GM23338 (cell line): ENCODE measurements at regions not wholly inside any gene's neighbourhood (a gene's known extent, or its start where the extent isn't known, plus 50 kb on each side); places are given as distances from the start of the nearest gene placed in this dataset.

ENCODE experiments used
- ATAC-seq: fragments of 200-7000 bp; cut with Tn5 transposase; 3 replicates; pipeline ENCODE4 v1.9.1; 2020
- DNase-seq: peaks from one replicate; pipeline ENCODE4 v3.0.0-alpha.2; 2015; ENCODE audit warnings: low spot score
- H2AFZ ChIP-seq: fragments of 200-600 bp; sonication (generic); 2 replicates; pipeline ENCODE4 v1.8.0; 2016; ENCODE audit warnings: antibody characterized with exemption, mild to moderate bottlenecking, moderate library complexity
- H3F3A ChIP-seq: fragments of 200-600 bp; sonication (generic); replicated peaks from 2 replicates; pipeline ENCODE4 v1.8.0; 2017; ENCODE audit warnings: antibody characterized with exemption, mixed run types, low read depth
- H3K27ac ChIP-seq: fragments of 200-600 bp; sonication (generic); 2 replicates; pipeline ENCODE4 v1.6.1; 2016; ENCODE audit warnings: low read depth
- H3K27me3 ChIP-seq: fragments of 200-600 bp; sonication (generic); 2 replicates; pipeline ENCODE4 v1.8.0; 2016; ENCODE audit warnings: mild to moderate bottlenecking, mixed run types, moderate library complexity; ENCODE audit not compliant: insufficient read depth
- H3K36me3 ChIP-seq: fragments of 200-600 bp; sonication (generic); 2 replicates; pipeline ENCODE4 v1.8.0; 2016; ENCODE audit warnings: mild to moderate bottlenecking; ENCODE audit not compliant: insufficient read depth
- H3K4me1 ChIP-seq: fragments of 200-600 bp; sonication (generic); 2 replicates; pipeline ENCODE4 v1.8.0; 2016; ENCODE audit warnings: mild to moderate bottlenecking, moderate library complexity; ENCODE audit not compliant: insufficient read depth
- H3K4me2 ChIP-seq: fragments of 200-600 bp; sonication (generic); 2 replicates; pipeline ENCODE4 v1.7.1; 2017; ENCODE audit warnings: mixed run types
- H3K4me3 ChIP-seq: fragments of 200-600 bp; sonication (generic); 2 replicates; pipeline ENCODE4 v1.6.1; 2016; ENCODE audit warnings: mixed run types
- H3K79me2 ChIP-seq: fragments of 200-600 bp; sonication (generic); replicated peaks from 2 replicates; pipeline ENCODE4 v1.8.0; 2017; ENCODE audit warnings: mild to moderate bottlenecking; ENCODE audit not compliant: insufficient read depth
- H3K9me2 ChIP-seq: fragments of 200-600 bp; sonication (generic); 2 replicates; pipeline ENCODE4 v1.8.0; 2017; ENCODE audit not compliant: insufficient read depth
- H4K20me1 ChIP-seq: fragments of 200-600 bp; sonication (generic); replicated peaks from 2 replicates; pipeline ENCODE4 v1.8.0; 2017; ENCODE audit warnings: mild to moderate bottlenecking; ENCODE audit not compliant: insufficient read depth
- H3K27ac Mint-ChIP-seq: 2 replicates; pipeline ENCODE4 v1.8.0; 2020; ENCODE audit warnings: inconsistent platforms, mild to moderate bottlenecking, moderate library complexity, mixed read lengths
- H3K27me3 Mint-ChIP-seq: 3 replicates; pipeline ENCODE4 v1.8.0; 2022; ENCODE audit warnings: low read depth, mild to moderate bottlenecking, moderate library complexity, mixed read lengths, inconsistent platforms; ENCODE audit not compliant: insufficient read depth, poor library complexity
- H3K36me3 Mint-ChIP-seq: 3 replicates; pipeline ENCODE4 v1.8.0; 2021; ENCODE audit warnings: low read depth, mild to moderate bottlenecking, inconsistent platforms, moderate library complexity, mixed read lengths
- H3K4me1 Mint-ChIP-seq: 3 replicates; pipeline ENCODE4 v1.8.0; 2020; ENCODE audit warnings: mild to moderate bottlenecking, inconsistent platforms, mixed read lengths
- H3K4me3 Mint-ChIP-seq: 3 replicates; pipeline ENCODE4 v1.8.0; 2021; ENCODE audit warnings: moderate library complexity, mild to moderate bottlenecking, inconsistent platforms, mixed read lengths
- H3K9me3 Mint-ChIP-seq: 3 replicates; pipeline ENCODE4 v1.8.0; 2020; ENCODE audit warnings: moderate library complexity, mild to moderate bottlenecking, inconsistent platforms, mixed read lengths
- EZH2 ChIP-seq: fragments of 200-600 bp; sonication (generic); IDR thresholded peaks from one replicate; pipeline ENCODE4 v1.8.0; 2017; ENCODE audit warnings: antibody characterized with exemption, mild to moderate bottlenecking, low read depth; ENCODE audit not compliant: unreplicated experiment
- EZH2phosphoT487 ChIP-seq: fragments of 200-600 bp; sonication (generic); IDR thresholded peaks from one replicate; pipeline ENCODE4 v1.8.1; 2018; ENCODE audit warnings: antibody characterized with exemption; ENCODE audit not compliant: unreplicated experiment
- JUNB ChIP-seq: IDR thresholded peaks from one replicate; pipeline ENCODE4 v1.6.1; 2016; ENCODE audit warnings: antibody characterized with exemption; ENCODE audit not compliant: unreplicated experiment
- POLR2AphosphoS5 ChIP-seq: IDR thresholded peaks from 2 replicates; pipeline ENCODE4 v1.6.1; 2016; ENCODE audit warnings: antibody characterized with exemption, low read depth
- REST ChIP-seq: IDR thresholded peaks from one replicate; pipeline ENCODE4 v1.6.1; 2018; ENCODE audit warnings: antibody characterized with exemption; ENCODE audit not compliant: unreplicated experiment
- STAT1 ChIP-seq: IDR thresholded peaks from one replicate; pipeline ENCODE4 v1.6.1; 2016; ENCODE audit warnings: antibody characterized with exemption; ENCODE audit not compliant: unreplicated experiment
- ZNF114 ChIP-seq: fragments of 250-450 bp; sonication (Bioruptor Pico); IDR thresholded peaks from 2 replicates; pipeline ENCODE4 v1.5.0; 2020; ENCODE audit warnings: mild to moderate bottlenecking, moderate library complexity
- ZNF331 ChIP-seq: fragments of 250-450 bp; sonication (Bioruptor Pico); IDR thresholded peaks from 2 replicates; pipeline ENCODE4 v1.5.0; 2020; ENCODE audit warnings: low read depth, mild to moderate bottlenecking, moderate library complexity
- ZNF462 ChIP-seq: fragments of 250-450 bp; sonication (Bioruptor Pico); IDR thresholded peaks from 2 replicates; pipeline ENCODE4 v1.5.0; 2020; ENCODE audit warnings: mild to moderate bottlenecking, moderate library complexity

- ATAC-seq: no peak
- no peak overlapping the region for H3K27ac ChIP-seq
- no peaks in the 10 kb centered on the region for H3K4me1 ChIP-seq
- no peaks in the 10 kb centered on the region for H3K36me3 ChIP-seq
- Mint-ChIP-seq H3K9me3 (peaks cover 84% of the 10 kb centered on the region), H3K36me3 (no peaks in the 10 kb centered on the region), H3K4me1 (no peaks in the 10 kb centered on the region), H3K27ac (no peak overlapping the region), H3K4me3 (no peak overlapping the region), H3K27me3 (no peaks in the 10 kb centered on the region)
- H3K4me3 ChIP-seq: no peak overlapping the region
- H3K27me3 ChIP-seq: no peaks in the 10 kb centered on the region
- no peak for DNase-seq
- no peak overlapping the region for H2AFZ ChIP-seq
- no peaks in the 10 kb centered on the region for H3F3A ChIP-seq
- no peak for TF ChIP-seq POLR2AphosphoS5
- no peak for TF ChIP-seq EZH2
- TF ChIP-seq ZNF331: no peak
- TF ChIP-seq ZNF114 (CRISPR knock-in tag): no peak
- TF ChIP-seq STAT1: no peak
- TF ChIP-seq JUNB: no peak
- TF ChIP-seq ZNF462 (CRISPR knock-in tag): no peak
- no peak for TF ChIP-seq REST
- TF ChIP-seq EZH2phosphoT487: no peak
- H3K9me2 ChIP-seq: no peaks in the 10 kb centered on the region
- no peaks in the 10 kb centered on the region for H3K79me2 ChIP-seq
- H4K20me1 ChIP-seq: no peaks in the 10 kb centered on the region
- H3K4me2 ChIP-seq: no peak overlapping the region
Measured at GRCh38 chr9:102534031-102534430, 461.1 kb upstream of the CYLC2 start.
